HG03280 (cell line): ENCODE measurements at regions not wholly inside any gene's neighbourhood (a gene's known extent, or its start where the extent isn't known, plus 50 kb on each side); places are given as distances from the start of the nearest gene placed in this dataset.

ENCODE experiments used
- ATAC-seq: cut with Tn5 transposase; IDR thresholded peaks from one replicate; pipeline ENCODE4 v1.9.1; 2021; ENCODE audit warnings: mild to moderate bottlenecking, moderate library complexity; ENCODE audit not compliant: unreplicated experiment

- ATAC-seq, result no peak
These were observed 2257.5 kb upstream of the C9orf72 start for GRCh38 chr9:29830821-29831220.

- ATAC-seq, result no peak
These were observed 2265.3 kb upstream of the C9orf72 start for GRCh38 chr9:29838491-29839020.

- no peak for ATAC-seq
These were observed 2271.0 kb upstream of the C9orf72 start for GRCh38 chr9:29844251-29844650.

GRCh38 chr9:29850664-29851063 lies 2277.4 kb upstream of the C9orf72 start:
- ATAC-seq, result no peak

- ATAC-seq, result no peak
These were observed 2288.5 kb upstream of the C9orf72 start for GRCh38 chr9:29861803-29862202.

- ATAC-seq, result no peak
These were observed 2292.6 kb upstream of the C9orf72 start for GRCh38 chr9:29865764-29866313.

GRCh38 chr9:29866556-29866955 lies 2293.3 kb upstream of the C9orf72 start:
- no peak for ATAC-seq

- ATAC-seq, result no peak
These were observed 2300.3 kb upstream of the C9orf72 start for GRCh38 chr9:29873579-29873978.

GRCh38 chr9:29875547-29875946 lies 2302.3 kb upstream of the C9orf72 start:
- ATAC-seq, result no peak

- no peak for ATAC-seq
These were observed 2309.5 kb upstream of the C9orf72 start for GRCh38 chr9:29882767-29883166.

GRCh38 chr9:29906065-29906464 lies 2332.8 kb upstream of the C9orf72 start:
- no peak for ATAC-seq

- ATAC-seq, result no peak
These were observed 2354.8 kb upstream of the C9orf72 start for GRCh38 chr9:29928072-29928471.

- no peak for ATAC-seq
These were observed 2366.3 kb upstream of the C9orf72 start for GRCh38 chr9:29939559-29939958.

- no peak for ATAC-seq
These were observed 2371.7 kb upstream of the C9orf72 start for GRCh38 chr9:29945012-29945411.

- ATAC-seq, result no peak
These were observed 2385.2 kb upstream of the C9orf72 start for GRCh38 chr9:29958469-29958868.

GRCh38 chr9:29965834-29966233 lies 2392.6 kb upstream of the C9orf72 start:
- no peak for ATAC-seq

GRCh38 chr9:29966247-29966646 lies 2393.0 kb upstream of the C9orf72 start:
- ATAC-seq, result no peak

- no peak for ATAC-seq
These were observed 2395.6 kb upstream of the C9orf72 start for GRCh38 chr9:29968831-29969230.

- no peak for ATAC-seq
These were observed 2396.1 kb upstream of the C9orf72 start for GRCh38 chr9:29969408-29969807.

- ATAC-seq, result no peak
These were observed 2396.8 kb upstream of the C9orf72 start for GRCh38 chr9:29969856-29970647.

GRCh38 chr9:29974197-29974596 lies 2400.9 kb upstream of the C9orf72 start:
- no peak for ATAC-seq

- ATAC-seq, result no peak
These were observed 2403.7 kb upstream of the C9orf72 start for GRCh38 chr9:29976981-29977380.
